ENCODE measurements at regions not wholly inside any gene's neighbourhood (a gene's known extent, or its start where the extent isn't known, plus 50 kb on each side); places are given as distances from the start of the nearest gene placed in this dataset.
"Not testable (repeated sequence)": the region's sequence is repeated elsewhere in the genome, so short reads cannot be mapped to it uniquely, and the experiment has no call there.

- Mint-ChIP-seq H3K36me3 (ENCODE audit: low read depth) (peaks cover 13% of the 10 kb centered on the region), H3K9me3 (peaks cover 33% of the 10 kb centered on the region)
- H3K4me1 Mint-ChIP-seq (ENCODE audit: low read depth); H3K27ac Mint-ChIP-seq; H3K27me3 Mint-ChIP-seq (ENCODE audit: insufficient read depth); intact Hi-C loops (cut with micrococcal nuclease); DNase-seq (ENCODE audit: low spot score); H3K4me3 Mint-ChIP-seq: not testable (repeated sequence)
These were observed 160.7 kb downstream of the DUSP6 start for GRCh38 chr12:89191597-89191996.

- intact Hi-C loops (cut with micrococcal nuclease), result no loop called here
- DNase-seq (ENCODE audit: low spot score), result no peak
- Mint-ChIP-seq H3K27ac (no peak overlapping the region), H3K9me3 (peaks cover 36% of the 10 kb centered on the region), H3K4me3 (no peak overlapping the region), H3K4me1 (ENCODE audit: low read depth) (no peaks in the 10 kb centered on the region), H3K27me3 (ENCODE audit: insufficient read depth) (peaks cover 2% of the 10 kb centered on the region), H3K36me3 (ENCODE audit: low read depth) (peaks cover 13% of the 10 kb centered on the region)
These were observed 162.9 kb downstream of the DUSP6 start for GRCh38 chr12:89189448-89189847.

GRCh38 chr12:89187507-89187906 is 164.8 kb downstream of the DUSP6 start:
- H3K27ac Mint-ChIP-seq, result no peak overlapping the region
- no peak for DNase-seq (ENCODE audit: low spot score)
- H3K4me1 Mint-ChIP-seq (ENCODE audit: low read depth), result peaks cover 11% of the 10 kb centered on the region
- peaks cover 14% of the 10 kb centered on the region for H3K36me3 Mint-ChIP-seq (ENCODE audit: low read depth)
- intact Hi-C loops (cut with micrococcal nuclease), result no loop called here
- no peak overlapping the region for H3K4me3 Mint-ChIP-seq
- peaks cover 2% of the 10 kb centered on the region for H3K27me3 Mint-ChIP-seq (ENCODE audit: insufficient read depth)
- peaks cover 37% of the 10 kb centered on the region for H3K9me3 Mint-ChIP-seq

GRCh38 chr12:89185889-89186288 is 166.4 kb downstream of the DUSP6 start:
- intact Hi-C loops (cut with micrococcal nuclease), result no loop called here
- peaks cover 2% of the 10 kb centered on the region for H3K27me3 Mint-ChIP-seq (ENCODE audit: insufficient read depth)
- H3K9me3 Mint-ChIP-seq, result peaks cover 30% of the 10 kb centered on the region
- no peak overlapping the region for H3K4me3 Mint-ChIP-seq
- peaks cover 27% of the 10 kb centered on the region for H3K4me1 Mint-ChIP-seq (ENCODE audit: low read depth)
- peaks cover 14% of the 10 kb centered on the region for H3K36me3 Mint-ChIP-seq (ENCODE audit: low read depth)
- no peak overlapping the region for H3K27ac Mint-ChIP-seq
- no peak for DNase-seq (ENCODE audit: low spot score)

GRCh38 chr12:89185181-89185580 is 167.1 kb downstream of the DUSP6 start:
- H3K4me1 Mint-ChIP-seq (ENCODE audit: low read depth), result peaks cover 34% of the 10 kb centered on the region
- no peak for DNase-seq (ENCODE audit: low spot score)
- H3K4me3 Mint-ChIP-seq, result no peak overlapping the region
- intact Hi-C loops (cut with micrococcal nuclease), result no loop called here
- peaks cover 2% of the 10 kb centered on the region for H3K27me3 Mint-ChIP-seq (ENCODE audit: insufficient read depth)
- peaks cover 24% of the 10 kb centered on the region for H3K9me3 Mint-ChIP-seq
- H3K36me3 Mint-ChIP-seq (ENCODE audit: low read depth), result peaks cover 14% of the 10 kb centered on the region
- H3K27ac Mint-ChIP-seq, result no peak overlapping the region

GRCh38 chr12:89183985-89184435 is 168.3 kb downstream of the DUSP6 start:
- H3K27ac Mint-ChIP-seq, result peak overlapping the region; percentile 35
- H3K9me3 Mint-ChIP-seq, result peaks cover 17% of the 10 kb centered on the region
- intact Hi-C loops (cut with micrococcal nuclease), result no loop called here
- H3K4me3 Mint-ChIP-seq, result no peak overlapping the region
- peaks cover 14% of the 10 kb centered on the region for H3K36me3 Mint-ChIP-seq (ENCODE audit: low read depth)
- DNase-seq (ENCODE audit: low spot score), result no peak
- peaks cover 2% of the 10 kb centered on the region for H3K27me3 Mint-ChIP-seq (ENCODE audit: insufficient read depth)
- peaks cover 45% of the 10 kb centered on the region for H3K4me1 Mint-ChIP-seq (ENCODE audit: low read depth)

GRCh38 chr12:89181271-89181920 is 170.9 kb downstream of the DUSP6 start:
- Mint-ChIP-seq H3K27ac (peak overlapping the region; percentile 95), H3K27me3 (ENCODE audit: insufficient read depth) (no peaks in the 10 kb centered on the region), H3K4me3 (peak overlapping the region; percentile 28), H3K36me3 (ENCODE audit: low read depth) (peaks cover 6% of the 10 kb centered on the region), H3K9me3 (peaks cover 4% of the 10 kb centered on the region), H3K4me1 (ENCODE audit: low read depth) (peaks cover 62% of the 10 kb centered on the region)
- intact Hi-C loops (cut with micrococcal nuclease), result loop anchor here (1.0 to 2.0 kb wide), 9 partner anchors 17 to 287 kb away; partner anchors contain the start of gene DUSP6
- no peak for DNase-seq (ENCODE audit: low spot score)

GRCh38 chr12:89180496-89180895 is 171.8 kb downstream of the DUSP6 start:
- Mint-ChIP-seq H3K36me3 (ENCODE audit: low read depth) (peaks cover 6% of the 10 kb centered on the region), H3K4me3 (peak overlapping the region; percentile 48), H3K9me3 (peaks cover 4% of the 10 kb centered on the region), H3K27me3 (ENCODE audit: insufficient read depth) (no peaks in the 10 kb centered on the region), H3K27ac (peak overlapping the region; percentile 95), H3K4me1 (ENCODE audit: low read depth) (peaks cover 62% of the 10 kb centered on the region)
- intact Hi-C loops (cut with micrococcal nuclease), result loop anchor here (1.0 to 2.0 kb wide), 5 partner anchors 18 to 344 kb away; partner anchors contain the start of gene GALNT4
- no peak for DNase-seq (ENCODE audit: low spot score)

GRCh38 chr12:89179983-89180382 is 172.3 kb downstream of the DUSP6 start:
- no peaks in the 10 kb centered on the region for H3K27me3 Mint-ChIP-seq (ENCODE audit: insufficient read depth)
- H3K4me1 Mint-ChIP-seq (ENCODE audit: low read depth), result peaks cover 62% of the 10 kb centered on the region
- peak overlapping the region; percentile 95 for H3K27ac Mint-ChIP-seq
- peak overlapping the region; percentile 48 for H3K4me3 Mint-ChIP-seq
- intact Hi-C loops (cut with micrococcal nuclease), result loop anchor here (1.0 to 2.0 kb wide), 6 partner anchors 19 to 344 kb away; partner anchors contain the start of gene GALNT4
- H3K9me3 Mint-ChIP-seq, result peaks cover 4% of the 10 kb centered on the region
- no peak for DNase-seq (ENCODE audit: low spot score)
- peaks cover 6% of the 10 kb centered on the region for H3K36me3 Mint-ChIP-seq (ENCODE audit: low read depth)

- Mint-ChIP-seq H3K27ac (peak overlapping the region; percentile 45), H3K4me1 (ENCODE audit: low read depth) (peaks cover 61% of the 10 kb centered on the region)
These were observed 173.1 kb downstream of the DUSP6 start for GRCh38 chr12:89179245-89179644.

GRCh38 chr12:89177802-89178395 is 174.4 kb downstream of the DUSP6 start:
- no peak for DNase-seq (ENCODE audit: low spot score)
- no peaks in the 10 kb centered on the region for H3K9me3 Mint-ChIP-seq
- H3K36me3 Mint-ChIP-seq (ENCODE audit: low read depth), result peaks cover 6% of the 10 kb centered on the region
- H3K4me1 Mint-ChIP-seq (ENCODE audit: low read depth), result peaks cover 54% of the 10 kb centered on the region
- no peaks in the 10 kb centered on the region for H3K27me3 Mint-ChIP-seq (ENCODE audit: insufficient read depth)
- no peak overlapping the region for H3K4me3 Mint-ChIP-seq
- intact Hi-C loops (cut with micrococcal nuclease), result no loop called here
- no peak overlapping the region for H3K27ac Mint-ChIP-seq

More at GRCh38 chr12:89179245-89179644, 173.1 kb downstream of the DUSP6 start:
- Mint-ChIP-seq H3K4me3 (no peak overlapping the region), H3K27me3 (ENCODE audit: insufficient read depth) (no peaks in the 10 kb centered on the region), H3K9me3 (no peaks in the 10 kb centered on the region), H3K36me3 (ENCODE audit: low read depth) (peaks cover 6% of the 10 kb centered on the region)
- intact Hi-C loops (cut with micrococcal nuclease), result loop anchor here (1.0 kb wide), 1 partner anchor 41 kb away; no protein-coding TSS in a partner anchor
- no peak for DNase-seq (ENCODE audit: low spot score)

- no peak overlapping the region for H3K27ac Mint-ChIP-seq
- no peak overlapping the region for H3K4me3 Mint-ChIP-seq
- DNase-seq (ENCODE audit: low spot score), result no peak
- no peaks in the 10 kb centered on the region for H3K9me3 Mint-ChIP-seq
- no peaks in the 10 kb centered on the region for H3K27me3 Mint-ChIP-seq (ENCODE audit: insufficient read depth)
- peaks cover 49% of the 10 kb centered on the region for H3K4me1 Mint-ChIP-seq (ENCODE audit: low read depth)
- intact Hi-C loops (cut with micrococcal nuclease), result no loop called here
- H3K36me3 Mint-ChIP-seq (ENCODE audit: low read depth), result peaks cover 6% of the 10 kb centered on the region
These were observed 175.6 kb downstream of the DUSP6 start for GRCh38 chr12:89176676-89177075.

- Mint-ChIP-seq H3K4me3 (no peak overlapping the region), H3K27me3 (ENCODE audit: insufficient read depth) (no peaks in the 10 kb centered on the region), H3K27ac (no peak overlapping the region), H3K9me3 (no peaks in the 10 kb centered on the region), H3K36me3 (ENCODE audit: low read depth) (peaks cover 5% of the 10 kb centered on the region), H3K4me1 (ENCODE audit: low read depth) (peaks cover 27% of the 10 kb centered on the region)
- no peak for DNase-seq (ENCODE audit: low spot score)
- intact Hi-C loops (cut with micrococcal nuclease), result no loop called here
These were observed 178.6 kb downstream of the DUSP6 start for GRCh38 chr12:89173678-89174077.

All from activated T-helper 1 cell treated with anti-CD3 and anti-CD28 coated beads, Interleukin-12 subunit alpha, Interleukin-12 subunit beta, Interleukin-2, Interleukin-4 antibody, amounts not matched to agents 30 ng/mL and 10 ng/mL and 1 ng/mL, durations not matched to agents 14 hours and 24 hours and 36 hours (primary cell).